ENCODE measurements at regions not wholly inside any gene's neighbourhood (a gene's known extent, or its start where the extent isn't known, plus 50 kb on each side); places are given as distances from the start of the nearest gene placed in this dataset.

GRCh38 chr1:29689372-29690030 lies 453.2 kb downstream of the PTPRU start:
- no peaks in the 10 kb centered on the region for H3K9me3 ChIP-seq (ENCODE audit: control insufficient read depth in 1 of 2, insufficient read depth in 1 of 2, low read depth in 1 of 2, low read length in 2 of 2)
- no peak overlapping the region for H3K9ac ChIP-seq (ENCODE audit: low read length)
- no TSS peak for BruUV-seq (replicated peaks)
- ATAC-seq (peak; percentile 68), DNase-seq (ENCODE audit: low read depth, low spot score) (no peak)
- intact Hi-C loops (cut with micrococcal nuclease) = no loop called here
- H3K4me1 ChIP-seq (ENCODE audit: control insufficient read depth in 1 of 2, insufficient read depth in 2 of 2, low read length in 2 of 2) = peaks cover 0 to 10% of the 10 kb centered on the region in 2 experiments; a peak in 2 of 4 replicates
- H3K4me2 ChIP-seq (ENCODE audit: low read length) = no peak overlapping the region
- TF ChIP-seq, protein P1, sequence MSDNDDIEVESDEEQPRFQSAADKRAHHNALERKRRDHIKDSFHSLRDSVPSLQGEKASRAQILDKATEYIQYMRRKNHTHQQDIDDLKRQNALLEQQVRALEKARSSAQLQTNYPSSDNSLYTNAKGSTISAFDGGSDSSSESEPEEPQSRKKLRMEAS (IDR thresholded peaks at IDR 0.05) = no peak
- TF ChIP-seq ELF1 (IDR thresholded peaks at IDR 0.05; ENCODE audit: borderline replicate concordance, low read depth) (no peak), CTCF (IDR thresholded peaks at IDR 0.05 in 2 of 3, conservative IDR thresholded peaks at IDR 0.05 in 1 of 3; ENCODE audit: borderline replicate concordance in 1 of 3, insufficient read depth in 1 of 3, low read depth in 2 of 3, low read length in 2 of 3) (peak; percentile 21 to 36 (median 33); a peak in 4 of 6 replicates), SIN3A (IDR thresholded peaks at IDR 0.05; ENCODE audit: low read depth) (no peak), SP1 (IDR thresholded peaks at IDR 0.05; ENCODE audit: low read depth) (no peak), EGR1 (IDR thresholded peaks at IDR 0.05; ENCODE audit: low read depth) (no peak), ZNF274 (IDR thresholded peaks at IDR 0.05; ENCODE audit: low read depth, low read length) (no peak), CEBPB (IDR thresholded peaks at IDR 0.05; ENCODE audit: low read depth) (no peak), FOSL1 (IDR thresholded peaks at IDR 0.05; ENCODE audit: low read depth) (no peak), SRF (IDR thresholded peaks at IDR 0.05; ENCODE audit: low read depth) (no peak), REST (IDR thresholded peaks at IDR 0.05; ENCODE audit: low read depth) (no peak), RAD21 (IDR thresholded peaks at IDR 0.05; ENCODE audit: low read depth) (peak; percentile 53), POLR2A (IDR thresholded peaks at IDR 0.05; ENCODE audit: borderline replicate concordance, extremely low read depth, insufficient read depth, insufficient read length) (no peak), CBX3 (IDR thresholded peaks at IDR 0.05; ENCODE audit: low read depth) (no peak), EZH2phosphoT487 (IDR thresholded peaks at IDR 0.05; ENCODE audit: borderline replicate concordance) (no peak)
- H3K27ac ChIP-seq (ENCODE audit: low read depth, low read length) = no peak overlapping the region
- no peaks in the 10 kb centered on the region for H3K9me2 ChIP-seq (ENCODE audit: insufficient read depth)
- no peak overlapping the region for H2AFZ ChIP-seq (ENCODE audit: low read depth, low read length, poor library complexity, severe bottlenecking)
- H4K20me1 ChIP-seq (ENCODE audit: insufficient read depth) = no peaks in the 10 kb centered on the region
- no peak overlapping the region for H3K4me3 ChIP-seq (replicated peaks in 1 of 2; ENCODE audit: low read depth in 1 of 2, low read length in 2 of 2)
- no peaks in the 10 kb centered on the region for H3K79me2 ChIP-seq (ENCODE audit: insufficient read depth, low read length)
- ChIA-PET CTCF (interaction anchor here (0.6 to 4.0 kb wide), 5 partner anchors 9 to 103 kb away, joined by 3 to 15 read pairs (median 3); no protein-coding TSS in a partner anchor), RAD21 (ENCODE audit: low non-redundant PET in 1 of 2, low total read pairs in 2 of 2, uncharacterized antibody in 2 of 2, unreplicated experiment in 2 of 2) (interaction anchor here (0.7 to 1.0 kb wide), 2 partner anchors 145 to 393 kb away, joined by 3 to 4 read pairs; no protein-coding TSS in a partner anchor), POLR2A (no interaction called here)
- H3K36me3 ChIP-seq (ENCODE audit: control insufficient read depth in 1 of 2, insufficient read depth in 2 of 2, low read length in 2 of 2) = no peaks in the 10 kb centered on the region
- peaks cover 60% of the 10 kb centered on the region for H3K27me3 ChIP-seq (ENCODE audit: insufficient read depth, low read length)

Data from HCT116 (cell line).